IMR-90 (cell line): ENCODE measurements at regions not wholly inside any gene's neighbourhood (a gene's known extent, or its start where the extent isn't known, plus 50 kb on each side); places are given as distances from the start of the nearest gene placed in this dataset.

Experiments used
- ATAC-seq: fragments of 200-7000 bp; cut with Tn5 transposase; 2 replicates; pipeline ENCODE4 v1.9.1; 2020; ENCODE audit warnings: low read depth, mild to moderate bottlenecking, moderate library complexity
- BruUV-seq: library from RNA; stranded (reverse); fragments of 400-500 nt; replicated peaks from 2 replicates; lab custom pipeline; 2021; lab: Mats Ljungman, UMichigan
- CTCF ChIA-PET: fragments of 300-600 bp; formaldehyde crosslinking; extraction: SDS; loops from one replicate; lab custom pipeline; 2021; ENCODE audit warnings: antibody characterized with exemption; lab: Yijun Ruan, JAX
- POLR2A ChIA-PET: fragments of 300-600 bp; sonication (Branson Sonifier 250); formaldehyde crosslinking; loops from one replicate; lab custom pipeline; 2022; ENCODE audit warnings: antibody characterized with exemption; ENCODE audit not compliant: unreplicated experiment; lab: Charles Lee
- DNase-seq: peaks from one replicate; pipeline ENCODE4 v3.0.0; 2013
- H2AFZ ChIP-seq: replicated peaks from 2 replicates; pipeline ENCODE3; 2013; ENCODE audit warnings: low read length, mild to moderate bottlenecking; ENCODE audit not compliant: poor library complexity
- H2AK5ac ChIP-seq: 2 replicates; pipeline ENCODE4 v1.6.1; 2013; ENCODE audit warnings: low read depth, low read length, inconsistent platforms
- H2AK9ac ChIP-seq: replicated peaks from 2 replicates; pipeline ENCODE3; 2013; ENCODE audit warnings: mild to moderate bottlenecking, low read depth, low read length, moderate library complexity; ENCODE audit not compliant: poor library complexity
- H2BK120ac ChIP-seq: 2 replicates; pipeline ENCODE4 v1.6.1; 2013; ENCODE audit warnings: low read depth, low read length, inconsistent platforms
- H2BK15ac ChIP-seq: 3 replicates; pipeline ENCODE4 v1.6.1; 2013; ENCODE audit warnings: low read depth, low read length, inconsistent platforms
- H2BK20ac ChIP-seq: 2 replicates; pipeline ENCODE4 v1.6.1; 2013; ENCODE audit warnings: low read depth, mild to moderate bottlenecking, inconsistent platforms, low read length, moderate library complexity
- H2BK5ac ChIP-seq: 2 replicates; pipeline ENCODE4 v1.6.1; 2013; ENCODE audit warnings: mild to moderate bottlenecking, low read depth, low read length, inconsistent platforms; ENCODE audit not compliant: poor library complexity, severe bottlenecking
- H3K14ac ChIP-seq: replicated peaks from 2 replicates; pipeline ENCODE4 v1.6.1; 2013; ENCODE audit warnings: low read depth, low read length, inconsistent platforms
- H3K18ac ChIP-seq: 2 replicates; pipeline ENCODE4 v1.6.1; 2013; ENCODE audit warnings: low read depth, low read length, control low read depth
- H3K23ac ChIP-seq: 2 replicates; pipeline ENCODE4 v1.6.1; 2013; ENCODE audit warnings: low read depth, low read length, inconsistent platforms
- H3K27ac ChIP-seq: 2 replicates; pipeline ENCODE4 v1.5.1; 2013; ENCODE audit warnings: mild to moderate bottlenecking, control low read depth, low read length; ENCODE audit not compliant: insufficient read depth
- H3K27me3 ChIP-seq: 2 replicates; pipeline ENCODE4 v1.6.1; 2013; ENCODE audit warnings: low read length; ENCODE audit not compliant: control insufficient read depth, insufficient read depth
- H3K36me3 ChIP-seq: 2 replicates; pipeline ENCODE4 v1.6.1; 2013; ENCODE audit warnings: low read length, mixed read lengths; ENCODE audit not compliant: control insufficient read depth, insufficient read depth
- H3K4ac ChIP-seq: 2 replicates; pipeline ENCODE4 v1.6.1; 2013; ENCODE audit warnings: low read depth, low read length, inconsistent platforms
- H3K4me1 ChIP-seq: 2 replicates; pipeline ENCODE4 v1.6.1; 2013; ENCODE audit warnings: low read length, mixed read lengths; ENCODE audit not compliant: control insufficient read depth, insufficient read depth
- H3K4me2 ChIP-seq: 2 replicates; pipeline ENCODE4 v1.6.1; 2013; ENCODE audit warnings: low read depth, mild to moderate bottlenecking, control low read depth, low read length, moderate library complexity
- H3K4me3 ChIP-seq: 2 replicates; pipeline ENCODE4 v1.5.1; 2013; ENCODE audit warnings: low read depth, mild to moderate bottlenecking, control low read depth, low read length, moderate library complexity; ENCODE audit not compliant: insufficient read depth
- H3K56ac ChIP-seq: 2 replicates; pipeline ENCODE4 v1.6.1; 2013; ENCODE audit warnings: low read length, inconsistent platforms; ENCODE audit not compliant: insufficient read depth; ENCODE audit errors: extremely low read depth
- H3K79me1 ChIP-seq, 2 experiments: 2 replicates each; pipeline ENCODE4 v1.6.1; 2013; ENCODE audit warnings: low read length in 2 of 2, inconsistent platforms in 1 of 2, low read depth in 1 of 2
- H3K9ac ChIP-seq: 2 replicates; pipeline ENCODE4 v1.6.1; 2013; ENCODE audit warnings: low read depth, low read length, control low read depth
- H3K9me1 ChIP-seq: 2 replicates; pipeline ENCODE4 v1.6.1; 2013; ENCODE audit warnings: low read length, inconsistent platforms; ENCODE audit not compliant: insufficient read depth
- H3K9me3 ChIP-seq: 2 replicates; pipeline ENCODE4 v1.6.1; 2013; ENCODE audit warnings: low read length; ENCODE audit not compliant: control insufficient read depth, insufficient read depth
- H4K20me1 ChIP-seq: 2 replicates; pipeline ENCODE4 v1.6.1; 2013; ENCODE audit warnings: low read length, inconsistent platforms; ENCODE audit not compliant: insufficient read depth
- H4K5ac ChIP-seq: 2 replicates; pipeline ENCODE4 v1.6.1; 2013; ENCODE audit warnings: mild to moderate bottlenecking, low read depth, low read length, control low read depth
- H4K8ac ChIP-seq, 2 experiments: 2 replicates each; pipeline ENCODE4 v1.6.1; 2013; ENCODE audit warnings: low read depth in 2 of 2, low read length in 2 of 2, control low read depth in 1 of 2, inconsistent platforms in 1 of 2
- H4K91ac ChIP-seq: 2 replicates; pipeline ENCODE4 v1.6.1; 2013; ENCODE audit warnings: low read depth, low read length, inconsistent platforms; ENCODE audit not compliant: insufficient read depth
- CHD1 ChIP-seq: IDR thresholded peaks from 2 replicates; pipeline ENCODE4 v1.6.1; 2012; ENCODE audit warnings: low read depth, low read length, improper control_type of control experiment
- MAFK ChIP-seq: IDR thresholded peaks from 2 replicates; pipeline ENCODE4 v1.6.1; 2012; ENCODE audit warnings: low read depth, low read length, improper control_type of control experiment
- MXI1 ChIP-seq: IDR thresholded peaks from 2 replicates; pipeline ENCODE4 v1.6.1; 2012; ENCODE audit warnings: low read depth, mild to moderate bottlenecking, low read length, moderate library complexity, borderline replicate concordance
- RAD21 ChIP-seq: IDR thresholded peaks from 2 replicates; pipeline ENCODE4 v1.6.1; 2012; ENCODE audit warnings: low read length, improper control_type of control experiment
- RFX5 ChIP-seq: IDR thresholded peaks from 2 replicates; pipeline ENCODE4 v1.8.0; 2012; ENCODE audit warnings: low read depth, mild to moderate bottlenecking, low read length, moderate library complexity
- dilution Hi-C: fragments of 300-500 bp; cut with HindIII; formaldehyde crosslinking; loops from one replicate; pipeline ENCODE4 v1.14.3; 2018; ENCODE audit warnings: low sequenced_read_pairs; ENCODE audit not compliant: unreplicated experiment
- in situ Hi-C: fragments of 300-500 bp; cut with MboI; formaldehyde crosslinking; loops from 3 replicates; pipeline ENCODE4 v1.14.3; 2019; ENCODE audit warnings: low sequenced_read_pairs, inconsistent platforms, mixed read lengths
- intact Hi-C: fragments of 100-400 bp; cut with micrococcal nuclease; formaldehyde crosslinking; loops from 2 replicates; pipeline ENCODE4 v1.10.0; 2022
- TF ChIP-seq, protein P1 (sequence below): conservative IDR thresholded peaks from 2 replicates; pipeline ENCODE4 v1.5.1; 2012; ENCODE audit warnings: mild to moderate bottlenecking, low read depth, low read length, improper control_type of control experiment
- TF ChIP-seq, protein P2 (sequence below): fragments of 150-350 bp; IDR thresholded peaks from 2 replicates; pipeline ENCODE4 v1.6.1; 2016; ENCODE audit warnings: low read depth, mild to moderate bottlenecking, low read length, moderate library complexity, borderline replicate concordance

DNA sequence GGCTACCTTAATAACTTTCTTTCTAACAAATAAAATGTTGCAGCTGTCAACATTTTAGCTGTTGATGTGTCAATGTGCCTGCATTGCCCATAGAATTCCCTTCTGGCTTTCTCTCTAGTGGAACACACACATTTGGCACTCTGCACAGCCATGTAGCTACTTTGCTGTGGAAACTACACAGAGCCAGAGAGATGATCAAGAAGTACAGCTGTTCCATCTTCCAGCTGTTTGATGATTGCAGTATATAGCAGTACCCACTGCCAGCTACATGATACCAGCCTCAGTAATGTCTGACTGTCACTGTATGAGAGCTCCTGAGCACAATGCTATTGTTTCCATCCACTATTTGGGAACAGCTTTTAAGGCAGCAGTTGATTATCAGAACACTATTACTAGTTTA lies 843.0 kb downstream of the PCDH17 start:
- ChIA-PET POLR2A (no interaction called here), CTCF (no interaction called here)

More for the DNA sequence above, 843.0 kb downstream of the PCDH17 start:
- H3K56ac ChIP-seq, result no peak overlapping the region
- no peak overlapping the region for H3K4me3 ChIP-seq
- no peak for DNase-seq
- no peak overlapping the region for H2BK20ac ChIP-seq
- intact Hi-C loops (no loop called here), dilution Hi-C loops (no loop called here), in situ Hi-C loops (no loop called here)
- no peak overlapping the region for H3K27ac ChIP-seq
- H3K9me3 ChIP-seq, result peaks cover 1% of the 10 kb centered on the region; the same call in 1 of the 2 replicates
- H3K27me3 ChIP-seq, result no peaks in the 10 kb centered on the region
- no peak overlapping the region for H4K91ac ChIP-seq
- H3K23ac ChIP-seq, result no peak overlapping the region
- H3K9ac ChIP-seq, result no peak overlapping the region
- H3K36me3 ChIP-seq, result no peaks in the 10 kb centered on the region
- H3K14ac ChIP-seq, result no peak overlapping the region
- BruUV-seq, result no TSS peak
- ATAC-seq, result no peak
- H2AFZ ChIP-seq, result no peak overlapping the region
- H4K20me1 ChIP-seq, result no peaks in the 10 kb centered on the region
- H3K9me1 ChIP-seq, result no peaks in the 10 kb centered on the region
- no peak overlapping the region for H2BK5ac ChIP-seq
- no peak overlapping the region for H2AK5ac ChIP-seq
- H3K4me2 ChIP-seq, result no peak overlapping the region
- H2AK9ac ChIP-seq, result no peak overlapping the region
- H3K4me1 ChIP-seq, result no peaks in the 10 kb centered on the region
- H2BK15ac ChIP-seq, result no peak overlapping the region
- TF ChIP-seq RAD21 (no peak), MAFK (no peak), RFX5 (no peak), MXI1 (no peak), CHD1 (no peak)
- TF ChIP-seq, protein P1, sequence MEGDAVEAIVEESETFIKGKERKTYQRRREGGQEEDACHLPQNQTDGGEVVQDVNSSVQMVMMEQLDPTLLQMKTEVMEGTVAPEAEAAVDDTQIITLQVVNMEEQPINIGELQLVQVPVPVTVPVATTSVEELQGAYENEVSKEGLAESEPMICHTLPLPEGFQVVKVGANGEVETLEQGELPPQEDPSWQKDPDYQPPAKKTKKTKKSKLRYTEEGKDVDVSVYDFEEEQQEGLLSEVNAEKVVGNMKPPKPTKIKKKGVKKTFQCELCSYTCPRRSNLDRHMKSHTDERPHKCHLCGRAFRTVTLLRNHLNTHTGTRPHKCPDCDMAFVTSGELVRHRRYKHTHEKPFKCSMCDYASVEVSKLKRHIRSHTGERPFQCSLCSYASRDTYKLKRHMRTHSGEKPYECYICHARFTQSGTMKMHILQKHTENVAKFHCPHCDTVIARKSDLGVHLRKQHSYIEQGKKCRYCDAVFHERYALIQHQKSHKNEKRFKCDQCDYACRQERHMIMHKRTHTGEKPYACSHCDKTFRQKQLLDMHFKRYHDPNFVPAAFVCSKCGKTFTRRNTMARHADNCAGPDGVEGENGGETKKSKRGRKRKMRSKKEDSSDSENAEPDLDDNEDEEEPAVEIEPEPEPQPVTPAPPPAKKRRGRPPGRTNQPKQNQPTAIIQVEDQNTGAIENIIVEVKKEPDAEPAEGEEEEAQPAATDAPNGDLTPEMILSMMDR, result no peak
- TF ChIP-seq, protein P2, sequence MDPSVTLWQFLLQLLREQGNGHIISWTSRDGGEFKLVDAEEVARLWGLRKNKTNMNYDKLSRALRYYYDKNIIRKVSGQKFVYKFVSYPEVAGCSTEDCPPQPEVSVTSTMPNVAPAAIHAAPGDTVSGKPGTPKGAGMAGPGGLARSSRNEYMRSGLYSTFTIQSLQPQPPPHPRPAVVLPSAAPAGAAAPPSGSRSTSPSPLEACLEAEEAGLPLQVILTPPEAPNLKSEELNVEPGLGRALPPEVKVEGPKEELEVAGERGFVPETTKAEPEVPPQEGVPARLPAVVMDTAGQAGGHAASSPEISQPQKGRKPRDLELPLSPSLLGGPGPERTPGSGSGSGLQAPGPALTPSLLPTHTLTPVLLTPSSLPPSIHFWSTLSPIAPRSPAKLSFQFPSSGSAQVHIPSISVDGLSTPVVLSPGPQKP, result no peak
- H2BK120ac ChIP-seq, result no peak overlapping the region
- H4K5ac ChIP-seq, result no peak overlapping the region
- no peak overlapping the region for H3K18ac ChIP-seq
- no peak overlapping the region for H3K4ac ChIP-seq
- no peaks in the 10 kb centered on the region for H3K79me1 ChIP-seq
- H4K8ac ChIP-seq, result no peak overlapping the region
